Astrocyte of the cerebellum (primary cell): ENCODE measurements at regions not wholly inside any gene's neighbourhood (a gene's known extent, or its start where the extent isn't known, plus 50 kb on each side); places are given as distances from the start of the nearest gene placed in this dataset.
A peak's percentile ranks its signal among the peaks of the same experiment; 100 is the strongest.

Experiments
- DNase-seq: peaks from one replicate; pipeline ENCODE4 v3.0.0-alpha.2; 2011; ENCODE audit warnings: low read depth
- H3K4me3 ChIP-seq: 2 replicates; pipeline ENCODE4 v1.5.1; 2011; ENCODE audit warnings: mild to moderate bottlenecking, low read depth, low read length, moderate library complexity
- in situ Hi-C: cut with HindIII; loops from 2 replicates; pipeline ENCODE4 v1.10.0; 2017; ENCODE audit warnings: low sequenced_read_pairs
- TF ChIP-seq, protein P1 (sequence below): IDR thresholded peaks from 2 replicates; pipeline ENCODE4 v1.5.1; 2012; ENCODE audit warnings: low read length, low read depth, moderate library complexity, mild to moderate bottlenecking; ENCODE audit errors: missing control alignments

GRCh38 chr21:41610042-41610839, 102.3 kb upstream of the TMPRSS2 start:
- in situ Hi-C loops = loop anchor here (5.0 to 25.0 kb wide), 2 partner anchors 172 to 327 kb away; no protein-coding TSS in a partner anchor
- TF ChIP-seq, protein P1, sequence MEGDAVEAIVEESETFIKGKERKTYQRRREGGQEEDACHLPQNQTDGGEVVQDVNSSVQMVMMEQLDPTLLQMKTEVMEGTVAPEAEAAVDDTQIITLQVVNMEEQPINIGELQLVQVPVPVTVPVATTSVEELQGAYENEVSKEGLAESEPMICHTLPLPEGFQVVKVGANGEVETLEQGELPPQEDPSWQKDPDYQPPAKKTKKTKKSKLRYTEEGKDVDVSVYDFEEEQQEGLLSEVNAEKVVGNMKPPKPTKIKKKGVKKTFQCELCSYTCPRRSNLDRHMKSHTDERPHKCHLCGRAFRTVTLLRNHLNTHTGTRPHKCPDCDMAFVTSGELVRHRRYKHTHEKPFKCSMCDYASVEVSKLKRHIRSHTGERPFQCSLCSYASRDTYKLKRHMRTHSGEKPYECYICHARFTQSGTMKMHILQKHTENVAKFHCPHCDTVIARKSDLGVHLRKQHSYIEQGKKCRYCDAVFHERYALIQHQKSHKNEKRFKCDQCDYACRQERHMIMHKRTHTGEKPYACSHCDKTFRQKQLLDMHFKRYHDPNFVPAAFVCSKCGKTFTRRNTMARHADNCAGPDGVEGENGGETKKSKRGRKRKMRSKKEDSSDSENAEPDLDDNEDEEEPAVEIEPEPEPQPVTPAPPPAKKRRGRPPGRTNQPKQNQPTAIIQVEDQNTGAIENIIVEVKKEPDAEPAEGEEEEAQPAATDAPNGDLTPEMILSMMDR = peak; percentile 82
- no peak for DNase-seq
- no peak overlapping the region for H3K4me3 ChIP-seq

DNA sequence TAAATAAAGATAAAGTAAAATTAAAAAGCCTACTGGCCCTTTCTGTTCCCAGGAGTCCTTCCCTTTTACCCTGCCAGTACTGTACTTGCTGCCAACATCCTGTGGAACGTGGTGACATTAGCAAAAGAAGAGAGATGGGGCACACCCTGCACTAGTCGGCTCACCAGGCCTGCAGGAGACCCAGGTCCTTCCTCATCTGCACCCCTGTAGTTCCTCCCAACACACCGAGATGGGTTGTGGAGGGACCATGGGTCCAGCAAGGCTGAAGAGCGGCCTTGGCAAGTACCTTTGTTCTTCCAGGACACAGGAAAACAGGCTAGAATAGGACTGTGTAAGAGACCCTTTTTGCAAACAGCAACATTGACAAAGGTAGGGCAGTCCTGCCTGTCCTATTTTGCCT, 98.7 kb upstream of the TMPRSS2 start:
- TF ChIP-seq, protein P1 = no peak

DNA sequence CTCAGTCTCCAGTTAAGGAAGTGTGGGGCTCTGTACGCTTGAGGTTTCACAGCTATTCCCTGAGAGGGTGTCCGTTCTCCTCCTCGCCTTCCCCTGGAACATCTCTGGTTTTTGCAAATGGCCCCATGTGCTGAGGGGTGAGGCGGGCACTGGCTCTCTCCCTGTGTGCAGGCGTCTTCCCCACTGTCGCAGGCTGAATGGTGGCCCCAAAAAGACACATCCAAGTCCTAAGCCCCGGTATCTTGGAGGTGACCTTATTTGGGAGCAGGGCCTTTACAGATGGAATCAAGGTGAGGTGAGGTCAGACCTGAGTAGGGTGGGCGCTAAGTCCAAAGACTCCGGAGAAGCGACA, 98.0 kb upstream of the TMPRSS2 start:
- in situ Hi-C loops = loop anchor here (25.0 kb wide), 1 partner anchor 331 kb away; no protein-coding TSS in a partner anchor
- no peak overlapping the region for H3K4me3 ChIP-seq
- no peak for DNase-seq
- TF ChIP-seq, protein P1 = no peak

More for the DNA sequence above, 98.7 kb upstream of the TMPRSS2 start:
- H3K4me3 ChIP-seq = no peak overlapping the region
- in situ Hi-C loops = loop anchor here (25.0 kb wide), 1 partner anchor 331 kb away; no protein-coding TSS in a partner anchor
- DNase-seq = no peak

GRCh38 chr21:41605178-41605933, 97.4 kb upstream of the TMPRSS2 start:
- in situ Hi-C loops = loop anchor here (25.0 kb wide), 1 partner anchor 332 kb away; no protein-coding TSS in a partner anchor
- no peak overlapping the region for H3K4me3 ChIP-seq

GRCh38 chr21:41604583-41605041, 96.7 kb upstream of the TMPRSS2 start:
- TF ChIP-seq, protein P1 = no peak
- no peak for DNase-seq
- H3K4me3 ChIP-seq = no peak overlapping the region
- in situ Hi-C loops = loop anchor here (25.0 kb wide), 1 partner anchor 333 kb away; no protein-coding TSS in a partner anchor

More at GRCh38 chr21:41605178-41605933, 97.4 kb upstream of the TMPRSS2 start:
- no peak for DNase-seq
- TF ChIP-seq, protein P1 = no peak

GRCh38 chr21:41603476-41603875, 95.5 kb upstream of the TMPRSS2 start:
- in situ Hi-C loops = loop anchor here (25.0 kb wide), 1 partner anchor 334 kb away; no protein-coding TSS in a partner anchor
- H3K4me3 ChIP-seq = no peak overlapping the region
- TF ChIP-seq, protein P1 = no peak
- no peak for DNase-seq
